HepG2 (cell line): ENCODE measurements at regions not wholly inside any gene's neighbourhood (a gene's known extent, or its start where the extent isn't known, plus 50 kb on each side); places are given as distances from the start of the nearest gene placed in this dataset.

Source experiments
- ATAC-seq: fragments of 200-7000 bp; cut with Tn5 transposase; 3 replicates; pipeline ENCODE4 v1.9.1; 2020; ENCODE audit warnings: mild to moderate bottlenecking, moderate library complexity
- BruUV-seq: library from RNA; stranded (reverse); fragments of 400-500 nt; replicated peaks from 2 replicates; lab custom pipeline; 2021; lab: Mats Ljungman, UMichigan
- CTCF ChIA-PET: fragments of 300-600 bp; formaldehyde crosslinking; extraction: SDS; loops from one replicate; lab custom pipeline; 2021; ENCODE audit warnings: low total read pairs, inconsistent platforms, low intra/inter-chr PET ratio; lab: Yijun Ruan, JAX
- POLR2A ChIA-PET: fragments of 350-600 bp; sonication (Branson Sonifier 250); formaldehyde crosslinking; loops from one replicate; lab custom pipeline; 2020; ENCODE audit warnings: antibody characterized with exemption, inconsistent platforms; lab: Yijun Ruan, JAX
- DNase-seq: peaks from one replicate; pipeline ENCODE4 v3.0.0-alpha.2; 2015; ENCODE audit warnings: low spot score
- FAIRE-seq: peaks from 3 replicates; lab custom pipeline; 2011; peaks lifted over from hg19 to GRCh38; lab: Jason Lieb, UNC
- H2AFZ ChIP-seq: one replicate; pipeline ENCODE4 v1.6.1; 2011; ENCODE audit warnings: low read length, inconsistent platforms
- H3K27ac ChIP-seq: fragments of 300-600 bp; 3 replicates; pipeline ENCODE4 v1.8.0; 2011; ENCODE audit warnings: mixed run types, mild to moderate bottlenecking, mixed read lengths, low read length, inconsistent platforms; ENCODE audit not compliant: insufficient read depth; ENCODE audit errors: extremely low read length
- H3K27me3 ChIP-seq, 2 experiments: fragments of 200-600 bp in 1 of 2; 2 replicates in 1 of 2; 3 replicates in 1 of 2; pipeline versions ENCODE4 v1.6.0 to v1.8.0; 2011; ENCODE audit warnings: low read length in 2 of 2, mild to moderate bottlenecking in 2 of 2, moderate library complexity in 2 of 2, inconsistent platforms in 1 of 2; ENCODE audit not compliant: insufficient read depth in 2 of 2, control insufficient read depth in 1 of 2
- H3K36me3 ChIP-seq, 2 experiments: fragments of 200-600 bp in 1 of 2; replicated peaks in 1 of 2; 2 replicates in 1 of 2; 3 replicates in 1 of 2; pipeline versions ENCODE4 v1.5.1 to v1.8.0; 2011; ENCODE audit warnings: low read length in 2 of 2, inconsistent platforms in 1 of 2; ENCODE audit not compliant: insufficient read depth in 2 of 2, control insufficient read depth in 1 of 2
- H3K4me1 ChIP-seq: 2 replicates; pipeline ENCODE4 v1.5.1; 2012; ENCODE audit warnings: low read length, inconsistent platforms; ENCODE audit not compliant: insufficient read depth
- H3K4me2 ChIP-seq: 2 replicates; pipeline ENCODE4 v1.6.0; 2011; ENCODE audit warnings: low read depth, low read length, inconsistent platforms
- H3K4me3 ChIP-seq, 3 experiments: fragments of 200-600 bp in 1 of 3; sonication (generic), shearing (Covaris generic) in 1 of 3; replicated peaks in 1 of 3; 2 replicates each; pipeline ENCODE4 v1.5.1; 2011 to 2016; ENCODE audit warnings: low read length in 3 of 3, inconsistent platforms in 2 of 3, low read depth in 2 of 3, mild to moderate bottlenecking in 2 of 3, control low read depth in 1 of 3, mixed read lengths in 1 of 3; ENCODE audit not compliant: insufficient read depth in 1 of 3
- H3K79me2 ChIP-seq: one replicate; pipeline ENCODE4 v1.6.1; 2011; ENCODE audit warnings: low read length, inconsistent platforms; ENCODE audit not compliant: insufficient read depth
- H3K9ac ChIP-seq: 2 replicates; pipeline ENCODE4 v1.6.0; 2011; ENCODE audit warnings: mild to moderate bottlenecking, low read depth, low read length, inconsistent platforms; ENCODE audit not compliant: insufficient read depth
- H3K9me3 ChIP-seq: 2 replicates; pipeline ENCODE4 v1.5.1; 2012; ENCODE audit warnings: mild to moderate bottlenecking, low read length
- H4K20me1 ChIP-seq: 2 replicates; pipeline ENCODE4 v1.6.0; 2011; ENCODE audit warnings: inconsistent platforms, mild to moderate bottlenecking, low read length, moderate library complexity; ENCODE audit not compliant: insufficient read depth
- AFF4 ChIP-seq: sonication (generic); formaldehyde crosslinking; IDR thresholded peaks from 2 replicates; pipeline ENCODE4 v1.4.0; 2020; ENCODE audit warnings: missing genetic modification reagents
- FOXJ3 ChIP-seq: sonication (generic); formaldehyde crosslinking; IDR thresholded peaks from 2 replicates; pipeline ENCODE4 v1.4.0; 2020; ENCODE audit warnings: missing genetic modification reagents, mild to moderate bottlenecking, borderline replicate concordance
- HNRNPLL ChIP-seq: fragments of 200-400 bp; formaldehyde crosslinking; IDR thresholded peaks from 2 replicates; pipeline ENCODE4 v1.6.1; 2017; ENCODE audit warnings: mild to moderate bottlenecking, low read depth, low read length; ENCODE audit not compliant: poor library complexity, severe bottlenecking
- JUN ChIP-seq: sonication (generic); formaldehyde crosslinking; IDR thresholded peaks from 2 replicates; pipeline ENCODE4 v1.4.0; 2020; ENCODE audit warnings: mild to moderate bottlenecking, missing genetic modification reagents
- NCOR1 ChIP-seq: fragments of 200-600 bp; sonication (generic); IDR thresholded peaks from 2 replicates; pipeline ENCODE4 v1.7.0; 2017; ENCODE audit warnings: antibody characterized with exemption, low read length, borderline replicate concordance
- NRL ChIP-seq: sonication (generic); formaldehyde crosslinking; IDR thresholded peaks from 2 replicates; pipeline ENCODE4 v1.5.0; 2020; ENCODE audit warnings: missing genetic modification reagents, mild to moderate bottlenecking, moderate library complexity, borderline replicate concordance
- POLR2AphosphoS2 ChIP-seq: IDR thresholded peaks from 2 replicates; pipeline ENCODE4 v1.6.1; 2011; ENCODE audit warnings: low read depth, low read length, improper control_type of control experiment
- PPARG ChIP-seq: conservative IDR thresholded peaks from 2 replicates; pipeline ENCODE4 v1.6.1; 2016; ENCODE audit warnings: missing biosample characterization, missing genetic modification reagents
- SMYD3 ChIP-seq: sonication (generic); formaldehyde crosslinking; IDR thresholded peaks from 2 replicates; pipeline ENCODE4 v1.8.1; 2023; ENCODE audit warnings: mild to moderate bottlenecking, missing genetic modification reagents
- THAP11 ChIP-seq: IDR thresholded peaks from 2 replicates; pipeline ENCODE4 v1.6.1; 2016; ENCODE audit warnings: missing biosample characterization, missing genetic modification reagents
- TP53 ChIP-seq: sonication (generic); formaldehyde crosslinking; conservative IDR thresholded peaks from 2 replicates; pipeline ENCODE4 v1.4.0; 2020; ENCODE audit warnings: missing genetic modification reagents
- ZGPAT ChIP-seq: IDR thresholded peaks from 2 replicates; pipeline ENCODE4 v1.6.1; 2016; ENCODE audit warnings: mild to moderate bottlenecking
- ZNF616 ChIP-seq: sonication (generic); formaldehyde crosslinking; IDR thresholded peaks from 2 replicates; pipeline ENCODE4 v1.5.0; 2020; ENCODE audit warnings: low read depth, mild to moderate bottlenecking, missing genetic modification reagents
- ZNF740 ChIP-seq: sonication (generic); formaldehyde crosslinking; IDR thresholded peaks from 2 replicates; pipeline ENCODE4 v1.4.0; 2020; ENCODE audit warnings: missing genetic modification reagents
- WGBS: methylation state at CpG from one replicate; pipeline ENCODE4 v1.1.6; 2017; ENCODE audit warnings: low lambda C conversion rate; 5-methylcytosine and 5-hydroxymethylcytosine counted together
- in situ Hi-C: cut with HindIII; loops from 2 replicates; pipeline ENCODE4 v1.10.0; 2017; ENCODE audit warnings: low pct_unique_long_range_greater_than_20kb; ENCODE audit not compliant: extremely low pct_ligation_motif_present
- intact Hi-C: fragments of 100-400 bp; cut with micrococcal nuclease; formaldehyde crosslinking; loops from one replicate; pipeline ENCODE4 v1.10.0; 2022; ENCODE audit not compliant: unreplicated experiment

- no peak for DNase-seq
- no peak for ATAC-seq
- no TSS peak for BruUV-seq
- Histone ChIP-seq H3K4me2 (no peak overlapping the region), H3K4me1 (no peaks in the 10 kb centered on the region), H3K27ac (no peak overlapping the region), H2AFZ (no peak overlapping the region), H3K79me2 (no peaks in the 10 kb centered on the region), H3K27me3 (no peaks in the 10 kb centered on the region), H3K9me3 (no peaks in the 10 kb centered on the region), H3K9ac (no peak overlapping the region), H3K36me3 (no peaks in the 10 kb centered on the region), H4K20me1 (no peaks in the 10 kb centered on the region), H3K4me3 (no peak overlapping the region)
- intact Hi-C loops: no loop called here
- ChIA-PET CTCF (no interaction called here), POLR2A (interaction anchor here (1.1 kb wide), 1 partner anchor 43 kb away, joined by 3 read pairs; no protein-coding TSS in a partner anchor)
- 72% methylated on average over 3 of the region's 3 CpGs for WGBS
- TF ChIP-seq POLR2AphosphoS2: no peak
- no peak for TF ChIP-seq TP53 (CRISPR knock-in tag)
- no peak for TF ChIP-seq FOXJ3
- no peak for TF ChIP-seq HNRNPLL
- TF ChIP-seq NRL (CRISPR knock-in tag): no peak
- no peak for FAIRE-seq
- in situ Hi-C loops: no loop called here
Observed at GRCh38 chr2:190766174-190766572, 114.4 kb upstream of the GLS start.

GRCh38 chr2:190766595-190766994 lies 114.0 kb upstream of the GLS start:
- Histone ChIP-seq H3K4me3 (no peak overlapping the region), H2AFZ (no peak overlapping the region), H4K20me1 (no peaks in the 10 kb centered on the region), H3K79me2 (no peaks in the 10 kb centered on the region), H3K27me3 (no peaks in the 10 kb centered on the region), H3K27ac (no peak overlapping the region), H3K9ac (no peak overlapping the region), H3K36me3 (no peaks in the 10 kb centered on the region), H3K4me1 (no peaks in the 10 kb centered on the region), H3K9me3 (no peaks in the 10 kb centered on the region), H3K4me2 (no peak overlapping the region)
- intact Hi-C loops: no loop called here
- ChIA-PET CTCF (no interaction called here), POLR2A (interaction anchor here (1.1 kb wide), 1 partner anchor 42 kb away, joined by 3 read pairs; no protein-coding TSS in a partner anchor)
- no TSS peak for BruUV-seq
- DNase-seq (no peak), ATAC-seq (no peak), FAIRE-seq (no peak)
- WGBS: 66% methylated on average over 2 of the region's 2 CpGs
- in situ Hi-C loops: no loop called here
- TF ChIP-seq PPARG: no peak
- TF ChIP-seq NCOR1: no peak
- no peak for TF ChIP-seq AFF4 (CRISPR knock-in tag)
- no peak for TF ChIP-seq ZGPAT
- no peak for TF ChIP-seq SMYD3 (CRISPR knock-in tag)
- no peak for TF ChIP-seq ZNF616 (CRISPR knock-in tag)
- no peak for TF ChIP-seq JUN
- TF ChIP-seq THAP11 (CRISPR knock-in tag): no peak
- no peak for TF ChIP-seq ZNF740
